Panc1 (cell line): ENCODE measurements at regions not wholly inside any gene's neighbourhood (a gene's known extent, or its start where the extent isn't known, plus 50 kb on each side); places are given as distances from the start of the nearest gene placed in this dataset.

Experiments
- ATAC-seq: fragments of 200-7000 bp; cut with Tn5 transposase; 2 replicates; pipeline ENCODE4 v1.9.1; 2020; ENCODE audit warnings: mild to moderate bottlenecking, moderate library complexity
- BruUV-seq: library from RNA; stranded (reverse); fragments of 400-500 nt; replicated peaks from 2 replicates; lab custom pipeline; 2021; lab: Mats Ljungman, UMichigan
- CTCF ChIA-PET: fragments of 300-600 bp; sonication (Branson Sonifier 250); formaldehyde crosslinking; loops from one replicate; lab custom pipeline; 2022; ENCODE audit warnings: antibody characterized with exemption; lab: Charles Lee
- POLR2A ChIA-PET: fragments of 300-600 bp; sonication (Branson Sonifier 250); formaldehyde crosslinking; loops from one replicate; lab custom pipeline; 2022; ENCODE audit warnings: antibody characterized with exemption; lab: Charles Lee
- DNase-seq: peaks from one replicate; pipeline ENCODE4 v3.0.0-alpha.2; 2010; ENCODE audit warnings: low read depth, low spot score
- H3K27ac ChIP-seq: 2 replicates; pipeline ENCODE4 v1.5.1; 2011; ENCODE audit warnings: mild to moderate bottlenecking, low read length, inconsistent platforms
- H3K27me3 ChIP-seq: fragments of 200-500 bp; sonication (Bioruptor generic); 2 replicates; pipeline ENCODE4 v1.6.0; 2014; ENCODE audit warnings: low read length, inconsistent platforms; ENCODE audit not compliant: control insufficient read depth, insufficient read depth
- H3K36me3 ChIP-seq: fragments of 200-500 bp; sonication (Bioruptor generic); 2 replicates; pipeline ENCODE4 v1.5.1; 2014; ENCODE audit warnings: inconsistent platforms, mild to moderate bottlenecking, low read length, moderate library complexity; ENCODE audit not compliant: control insufficient read depth, insufficient read depth
- H3K4me1 ChIP-seq: 2 replicates; pipeline ENCODE4 v1.5.1; 2011; ENCODE audit warnings: inconsistent platforms, mild to moderate bottlenecking, low read length, moderate library complexity; ENCODE audit not compliant: control insufficient read depth, insufficient read depth
- H3K4me3 ChIP-seq, 2 experiments: 2 replicates each; pipeline ENCODE4 v1.5.1; 2011 to 2012; ENCODE audit warnings: low read depth in 2 of 2, low read length in 2 of 2, mild to moderate bottlenecking in 2 of 2, inconsistent platforms in 1 of 2, moderate library complexity in 1 of 2
- H3K9me3 ChIP-seq: fragments of 200-500 bp; sonication (Bioruptor generic); 2 replicates; pipeline ENCODE4 v1.5.1; 2014; ENCODE audit warnings: low read depth, mild to moderate bottlenecking, inconsistent platforms, low read length, moderate library complexity; ENCODE audit not compliant: control insufficient read depth, insufficient read depth
- POLR2AphosphoS5 ChIP-seq: IDR thresholded peaks from 2 replicates; pipeline ENCODE4 v1.6.1; 2012; ENCODE audit warnings: mild to moderate bottlenecking, low read depth, low read length, moderate library complexity
- SIN3A ChIP-seq: IDR thresholded peaks from 2 replicates; pipeline ENCODE4 v1.6.1; 2012; ENCODE audit warnings: low read depth, mild to moderate bottlenecking, low read length, moderate library complexity, borderline replicate concordance; ENCODE audit not compliant: insufficient read depth
- TCF7L2 ChIP-seq: IDR thresholded peaks from 2 replicates; pipeline ENCODE4 v1.6.1; 2011; ENCODE audit warnings: mild to moderate bottlenecking, low read depth, low read length, inconsistent platforms
- in situ Hi-C: cut with HindIII; loops from 2 replicates; pipeline ENCODE4 v1.10.0; 2016; ENCODE audit warnings: low sequenced_read_pairs, low pct_unique_long_range_greater_than_20kb
- intact Hi-C: fragments of 100-400 bp; cut with micrococcal nuclease; formaldehyde crosslinking; loops from one replicate; pipeline ENCODE4 v1.10.0; 2022; ENCODE audit not compliant: unreplicated experiment
- TF ChIP-seq, protein P1 (sequence below), 2 experiments: IDR thresholded peaks; 2 replicates each; pipeline ENCODE4 v1.6.1; 2011 to 2012; ENCODE audit warnings: low read depth in 2 of 2, control low read depth in 1 of 2, low read length in 1 of 2, mild to moderate bottlenecking in 1 of 2, moderate library complexity in 1 of 2; ENCODE audit not compliant: insufficient read depth in 1 of 2
- TF ChIP-seq, protein P2 (sequence below): fragments of 450-650 bp; IDR thresholded peaks from 2 replicates; pipeline ENCODE4 v1.5.1; 2017; ENCODE audit warnings: mild to moderate bottlenecking

DNA sequence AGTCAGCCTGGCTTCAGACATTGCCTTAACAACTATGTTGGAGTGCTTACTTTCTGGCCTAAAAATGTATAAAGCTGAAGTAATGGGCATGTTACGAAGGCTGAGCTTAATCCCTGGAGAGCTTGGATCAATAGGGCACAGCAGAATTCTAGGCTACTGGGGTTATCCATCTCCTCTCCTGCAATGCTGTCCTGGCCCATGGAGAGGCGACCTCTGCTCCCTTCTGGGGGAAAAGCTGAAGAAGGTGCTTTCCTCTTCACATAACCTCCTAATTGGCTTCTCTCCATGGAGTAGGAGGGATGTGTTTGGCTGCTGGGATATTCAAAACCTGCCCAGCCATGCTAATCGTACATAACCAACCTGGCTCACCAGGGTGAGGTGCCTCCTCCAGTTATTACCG, 403.5 kb downstream of the DMRT2 start:
- ChIA-PET POLR2A (no interaction called here), CTCF (no interaction called here)
- in situ Hi-C loops (no loop called here), intact Hi-C loops (no loop called here)
- no peak for ATAC-seq
- DNase-seq, result no peak
- TF ChIP-seq TCF7L2 (no peak), POLR2AphosphoS5 (no peak), SIN3A (no peak)
- TF ChIP-seq, protein P1, sequence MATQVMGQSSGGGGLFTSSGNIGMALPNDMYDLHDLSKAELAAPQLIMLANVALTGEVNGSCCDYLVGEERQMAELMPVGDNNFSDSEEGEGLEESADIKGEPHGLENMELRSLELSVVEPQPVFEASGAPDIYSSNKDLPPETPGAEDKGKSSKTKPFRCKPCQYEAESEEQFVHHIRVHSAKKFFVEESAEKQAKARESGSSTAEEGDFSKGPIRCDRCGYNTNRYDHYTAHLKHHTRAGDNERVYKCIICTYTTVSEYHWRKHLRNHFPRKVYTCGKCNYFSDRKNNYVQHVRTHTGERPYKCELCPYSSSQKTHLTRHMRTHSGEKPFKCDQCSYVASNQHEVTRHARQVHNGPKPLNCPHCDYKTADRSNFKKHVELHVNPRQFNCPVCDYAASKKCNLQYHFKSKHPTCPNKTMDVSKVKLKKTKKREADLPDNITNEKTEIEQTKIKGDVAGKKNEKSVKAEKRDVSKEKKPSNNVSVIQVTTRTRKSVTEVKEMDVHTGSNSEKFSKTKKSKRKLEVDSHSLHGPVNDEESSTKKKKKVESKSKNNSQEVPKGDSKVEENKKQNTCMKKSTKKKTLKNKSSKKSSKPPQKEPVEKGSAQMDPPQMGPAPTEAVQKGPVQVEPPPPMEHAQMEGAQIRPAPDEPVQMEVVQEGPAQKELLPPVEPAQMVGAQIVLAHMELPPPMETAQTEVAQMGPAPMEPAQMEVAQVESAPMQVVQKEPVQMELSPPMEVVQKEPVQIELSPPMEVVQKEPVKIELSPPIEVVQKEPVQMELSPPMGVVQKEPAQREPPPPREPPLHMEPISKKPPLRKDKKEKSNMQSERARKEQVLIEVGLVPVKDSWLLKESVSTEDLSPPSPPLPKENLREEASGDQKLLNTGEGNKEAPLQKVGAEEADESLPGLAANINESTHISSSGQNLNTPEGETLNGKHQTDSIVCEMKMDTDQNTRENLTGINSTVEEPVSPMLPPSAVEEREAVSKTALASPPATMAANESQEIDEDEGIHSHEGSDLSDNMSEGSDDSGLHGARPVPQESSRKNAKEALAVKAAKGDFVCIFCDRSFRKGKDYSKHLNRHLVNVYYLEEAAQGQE (IDR thresholded peaks at IDR 0.05; ENCODE audit: insufficient read depth in 1 of 2, low read depth in 2 of 2, low read length in 1 of 2), result no peak
- TF ChIP-seq, protein P2, sequence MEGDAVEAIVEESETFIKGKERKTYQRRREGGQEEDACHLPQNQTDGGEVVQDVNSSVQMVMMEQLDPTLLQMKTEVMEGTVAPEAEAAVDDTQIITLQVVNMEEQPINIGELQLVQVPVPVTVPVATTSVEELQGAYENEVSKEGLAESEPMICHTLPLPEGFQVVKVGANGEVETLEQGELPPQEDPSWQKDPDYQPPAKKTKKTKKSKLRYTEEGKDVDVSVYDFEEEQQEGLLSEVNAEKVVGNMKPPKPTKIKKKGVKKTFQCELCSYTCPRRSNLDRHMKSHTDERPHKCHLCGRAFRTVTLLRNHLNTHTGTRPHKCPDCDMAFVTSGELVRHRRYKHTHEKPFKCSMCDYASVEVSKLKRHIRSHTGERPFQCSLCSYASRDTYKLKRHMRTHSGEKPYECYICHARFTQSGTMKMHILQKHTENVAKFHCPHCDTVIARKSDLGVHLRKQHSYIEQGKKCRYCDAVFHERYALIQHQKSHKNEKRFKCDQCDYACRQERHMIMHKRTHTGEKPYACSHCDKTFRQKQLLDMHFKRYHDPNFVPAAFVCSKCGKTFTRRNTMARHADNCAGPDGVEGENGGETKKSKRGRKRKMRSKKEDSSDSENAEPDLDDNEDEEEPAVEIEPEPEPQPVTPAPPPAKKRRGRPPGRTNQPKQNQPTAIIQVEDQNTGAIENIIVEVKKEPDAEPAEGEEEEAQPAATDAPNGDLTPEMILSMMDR, result no peak
- BruUV-seq, result no TSS peak
- no peaks in the 10 kb centered on the region for H3K4me1 ChIP-seq
- no peaks in the 10 kb centered on the region for H3K9me3 ChIP-seq
- H3K27ac ChIP-seq, result no peak overlapping the region
- no peaks in the 10 kb centered on the region for H3K36me3 ChIP-seq
- H3K27me3 ChIP-seq, result no peaks in the 10 kb centered on the region
- no peak overlapping the region for H3K4me3 ChIP-seq

DNA sequence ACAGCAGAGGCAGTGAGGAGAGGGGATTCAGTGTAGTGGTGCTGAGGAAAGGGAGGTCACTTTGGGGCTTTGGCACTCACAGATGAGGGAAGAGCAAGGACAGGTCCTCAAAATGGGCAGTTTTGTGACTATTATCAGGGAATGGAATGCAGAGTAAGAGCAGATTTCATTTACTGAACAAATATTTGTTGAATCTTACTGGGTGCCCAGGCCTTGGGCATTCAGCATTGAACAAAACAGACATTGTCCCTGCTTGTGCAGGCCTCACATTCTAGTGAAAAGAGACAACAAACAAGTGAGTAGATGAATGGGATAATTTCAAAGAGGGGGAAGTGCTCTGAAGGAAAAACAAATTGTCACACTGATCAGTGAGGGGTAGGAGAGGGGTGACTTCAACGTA, 404.1 kb downstream of the DMRT2 start:
- BruUV-seq, result no TSS peak
- TF ChIP-seq POLR2AphosphoS5 (no peak), TCF7L2 (no peak), SIN3A (no peak)
- TF ChIP-seq, protein P2, result no peak
- TF ChIP-seq, protein P1 (IDR thresholded peaks at IDR 0.05; ENCODE audit: insufficient read depth in 1 of 2, low read depth in 2 of 2, low read length in 1 of 2), result no peak
- H3K9me3 ChIP-seq, result no peaks in the 10 kb centered on the region
- H3K4me3 ChIP-seq, result no peak overlapping the region
- ATAC-seq (no peak), DNase-seq (no peak)
- CTCF ChIA-PET, result no interaction called here
- no peaks in the 10 kb centered on the region for H3K27me3 ChIP-seq
- in situ Hi-C loops (no loop called here), intact Hi-C loops (no loop called here)
- H3K36me3 ChIP-seq, result no peaks in the 10 kb centered on the region
- POLR2A ChIA-PET, result no interaction called here
- H3K27ac ChIP-seq, result no peak overlapping the region
- no peaks in the 10 kb centered on the region for H3K4me1 ChIP-seq
